GM19035 (cell line): ENCODE measurements at regions not wholly inside any gene's neighbourhood (a gene's known extent, or its start where the extent isn't known, plus 50 kb on each side); places are given as distances from the start of the nearest gene placed in this dataset.

Source experiments
- ATAC-seq: cut with Tn5 transposase; IDR thresholded peaks from one replicate; pipeline ENCODE4 v1.9.1; 2021; ENCODE audit not compliant: unreplicated experiment

- ATAC-seq, result no peak
These were observed 324.6 kb upstream of the DIO3 start for GRCh38 chr14:101236496-101237251.

DNA sequence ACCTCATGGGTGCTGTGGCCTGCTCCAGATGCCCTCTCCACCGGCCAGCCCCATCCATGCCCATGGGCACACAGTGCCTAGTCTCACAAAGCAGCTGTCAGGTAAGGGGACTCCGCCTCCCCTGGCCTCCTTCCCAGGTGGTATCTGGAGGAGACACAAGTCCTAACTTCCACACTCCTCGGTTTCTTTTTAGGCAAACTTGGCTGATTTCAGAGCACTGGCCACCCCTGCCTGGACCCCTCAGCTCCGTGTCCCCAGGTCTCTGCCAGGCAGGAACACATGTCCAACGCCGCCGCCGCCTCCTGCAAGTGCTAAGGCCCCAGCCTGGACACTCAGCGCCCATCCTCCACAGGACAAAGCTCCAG is 324.1 kb upstream of the DIO3 start:
- no peak for ATAC-seq

GRCh38 chr14:101239065-101239464 is 322.2 kb upstream of the DIO3 start:
- ATAC-seq, result no peak

DNA sequence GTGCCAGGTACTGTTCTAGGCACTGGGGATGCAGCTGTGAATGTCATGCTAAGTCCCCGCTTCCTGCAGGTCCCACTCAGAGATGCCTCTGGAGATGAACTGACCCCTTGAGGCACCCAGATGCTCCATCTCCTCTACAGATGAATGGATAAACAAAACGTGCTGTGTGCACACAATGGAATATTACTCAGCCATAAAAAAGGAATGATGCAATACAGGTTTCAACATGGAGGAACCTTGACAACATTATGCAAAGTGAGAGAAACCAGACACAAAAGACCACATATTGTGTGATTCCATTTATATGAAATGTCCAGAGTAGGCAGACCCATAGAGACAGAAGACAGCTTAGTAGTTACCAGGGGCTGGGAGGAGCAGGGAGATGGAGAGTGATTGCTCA is 320.1 kb upstream of the DIO3 start:
- ATAC-seq, result no peak

- no peak for ATAC-seq
These were observed 319.5 kb upstream of the DIO3 start for GRCh38 chr14:101241807-101242278.

DNA sequence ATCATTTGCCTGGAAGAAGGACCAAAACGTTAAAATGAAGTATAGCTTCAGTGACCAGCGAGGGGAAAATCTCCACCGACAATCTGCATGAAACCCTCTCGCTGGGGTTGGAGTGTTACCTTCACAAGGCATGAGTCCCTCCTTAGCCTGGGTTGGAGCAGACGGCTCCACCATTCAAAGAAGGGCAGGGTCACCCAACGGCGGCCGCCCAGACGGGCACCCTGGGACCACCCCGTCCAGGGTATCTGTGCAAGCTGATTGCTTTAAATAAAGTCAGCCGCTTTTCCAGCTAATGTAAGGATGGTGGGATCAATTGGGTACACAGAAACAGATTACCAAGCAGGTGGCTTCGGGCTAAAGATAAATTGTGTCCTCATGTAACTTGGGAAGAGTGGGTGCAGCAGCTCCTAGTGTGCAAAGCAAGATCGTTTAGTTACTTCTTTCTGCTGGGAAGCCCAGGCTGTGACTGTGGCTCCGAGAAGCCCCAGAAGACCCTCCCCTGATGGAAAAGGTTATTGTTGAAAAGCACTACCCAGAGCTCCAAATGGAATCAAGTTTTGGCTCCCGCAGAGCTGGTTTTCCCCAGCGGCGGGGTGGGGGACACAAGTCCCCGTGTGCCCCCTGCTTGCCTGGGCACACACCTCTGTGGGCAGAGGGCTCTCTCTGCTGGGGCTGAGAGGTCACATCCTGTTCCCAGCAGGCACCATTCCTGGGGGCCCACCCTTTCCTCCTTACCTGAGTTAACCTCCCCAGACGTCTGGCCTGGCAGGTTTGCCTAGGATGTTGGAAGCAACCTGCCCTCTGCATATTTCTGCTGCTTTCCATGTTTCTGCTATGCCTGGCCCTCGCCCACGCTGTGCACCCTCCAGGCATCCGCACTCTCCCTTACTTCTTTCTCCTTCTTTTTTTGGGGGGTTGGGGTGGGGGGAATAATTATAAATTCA is 318.6 kb upstream of the DIO3 start:
- no peak for ATAC-seq

DNA sequence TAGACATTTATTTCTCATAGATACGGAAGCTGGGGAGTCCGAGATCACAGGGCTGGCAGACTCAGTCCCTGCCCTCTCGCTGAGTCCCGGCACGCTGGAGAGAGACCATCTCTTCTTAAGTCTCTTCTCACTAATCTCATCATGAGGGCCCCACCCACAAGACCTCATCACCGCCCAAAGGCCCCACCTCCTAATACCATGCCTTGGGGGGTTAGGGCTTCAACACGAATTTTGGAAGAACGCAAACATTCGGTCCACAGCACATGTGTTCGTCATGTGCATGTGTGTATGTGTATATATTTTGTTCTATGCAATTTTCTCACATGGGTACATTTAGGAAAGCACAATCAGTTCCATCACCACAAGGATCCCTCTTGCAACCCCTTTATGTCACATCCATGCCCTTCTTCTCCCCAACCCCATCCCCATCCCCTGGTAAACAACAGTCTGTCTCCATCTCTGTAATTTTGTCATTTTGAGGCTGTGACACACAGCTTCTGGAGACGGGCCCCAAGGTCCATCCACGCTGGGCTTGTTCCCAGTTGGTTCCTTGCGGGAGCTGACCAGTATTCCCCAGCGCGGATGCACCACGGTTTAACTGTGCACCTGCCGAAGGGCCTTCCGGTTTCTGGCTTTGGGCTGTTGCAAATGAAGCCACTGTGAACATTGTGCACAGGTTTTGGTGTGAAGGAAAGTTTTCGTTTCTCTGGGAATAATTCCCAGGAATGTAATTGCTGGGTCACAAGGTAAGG is 317.5 kb upstream of the DIO3 start:
- no peak for ATAC-seq

DNA sequence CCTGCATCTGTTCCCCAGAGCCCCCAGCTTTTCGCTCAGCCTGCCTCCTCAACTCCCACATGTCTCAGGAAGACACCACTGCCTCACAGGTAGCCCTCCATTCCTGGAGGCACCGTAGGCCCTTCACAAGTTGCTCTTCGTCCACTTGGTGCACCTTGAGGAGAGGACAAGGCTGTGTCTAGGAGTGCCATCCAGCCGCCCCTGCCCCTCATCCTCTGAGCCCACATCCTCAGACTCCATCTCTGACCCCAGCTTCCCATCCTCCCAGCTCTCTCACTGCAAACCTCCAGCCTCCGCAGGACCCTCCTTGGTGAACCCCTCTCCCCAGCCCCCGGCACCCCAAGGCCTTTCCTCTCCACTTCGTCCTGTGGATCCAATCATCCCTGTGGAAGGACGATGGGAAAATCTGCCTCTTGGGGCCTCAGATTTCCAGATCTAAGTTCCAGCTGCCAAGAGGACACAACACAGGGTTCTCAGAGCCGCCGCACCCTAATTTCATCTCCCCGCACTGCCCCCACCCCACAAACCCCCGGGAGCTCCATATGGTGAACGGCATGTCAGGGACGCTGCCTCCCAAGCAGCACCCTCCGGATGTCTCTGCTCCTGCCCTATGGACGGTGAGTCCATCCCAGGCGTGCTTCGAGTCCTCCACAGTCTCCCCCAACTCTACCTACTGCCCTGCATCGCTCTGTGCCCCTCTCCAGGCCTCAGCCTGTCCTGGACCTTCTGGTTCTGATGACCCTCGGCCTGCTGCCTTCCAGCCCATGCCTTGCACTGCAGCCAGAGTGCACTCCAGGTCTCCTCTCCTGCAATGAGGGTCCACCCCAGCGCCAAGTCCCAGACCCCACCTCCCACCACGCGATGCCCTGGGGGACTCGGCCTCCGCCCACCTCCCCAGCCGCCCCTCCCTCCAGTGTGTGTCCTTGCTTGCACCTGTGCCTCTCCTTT is 314.1 kb upstream of the DIO3 start:
- ATAC-seq, result no peak

- ATAC-seq, result no peak
These were observed 313.2 kb upstream of the DIO3 start for GRCh38 chr14:101247842-101248725.

- ATAC-seq, result no peak
These were observed 312.2 kb upstream of the DIO3 start for GRCh38 chr14:101248840-101249675.

DNA sequence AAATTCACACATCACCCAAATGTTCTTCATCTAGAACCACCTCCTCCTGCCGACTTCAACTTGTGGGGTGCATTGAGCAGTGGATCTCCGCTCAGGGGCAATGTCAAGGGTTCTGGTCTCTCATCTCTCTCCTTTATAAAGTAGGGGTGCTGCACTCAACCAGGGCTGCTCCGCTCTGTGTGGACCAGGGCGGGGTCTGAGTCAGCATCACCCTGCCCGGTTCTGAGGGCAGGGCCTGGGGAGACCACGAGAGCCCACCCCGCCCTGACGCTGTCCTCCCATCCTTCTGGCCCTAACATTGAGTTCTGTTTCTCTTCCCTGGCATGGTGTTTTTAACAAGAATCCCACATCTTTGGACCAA is 311.6 kb upstream of the DIO3 start:
- ATAC-seq, result no peak

GRCh38 chr14:101250336-101250947 is 310.9 kb upstream of the DIO3 start:
- ATAC-seq, result no peak

DNA sequence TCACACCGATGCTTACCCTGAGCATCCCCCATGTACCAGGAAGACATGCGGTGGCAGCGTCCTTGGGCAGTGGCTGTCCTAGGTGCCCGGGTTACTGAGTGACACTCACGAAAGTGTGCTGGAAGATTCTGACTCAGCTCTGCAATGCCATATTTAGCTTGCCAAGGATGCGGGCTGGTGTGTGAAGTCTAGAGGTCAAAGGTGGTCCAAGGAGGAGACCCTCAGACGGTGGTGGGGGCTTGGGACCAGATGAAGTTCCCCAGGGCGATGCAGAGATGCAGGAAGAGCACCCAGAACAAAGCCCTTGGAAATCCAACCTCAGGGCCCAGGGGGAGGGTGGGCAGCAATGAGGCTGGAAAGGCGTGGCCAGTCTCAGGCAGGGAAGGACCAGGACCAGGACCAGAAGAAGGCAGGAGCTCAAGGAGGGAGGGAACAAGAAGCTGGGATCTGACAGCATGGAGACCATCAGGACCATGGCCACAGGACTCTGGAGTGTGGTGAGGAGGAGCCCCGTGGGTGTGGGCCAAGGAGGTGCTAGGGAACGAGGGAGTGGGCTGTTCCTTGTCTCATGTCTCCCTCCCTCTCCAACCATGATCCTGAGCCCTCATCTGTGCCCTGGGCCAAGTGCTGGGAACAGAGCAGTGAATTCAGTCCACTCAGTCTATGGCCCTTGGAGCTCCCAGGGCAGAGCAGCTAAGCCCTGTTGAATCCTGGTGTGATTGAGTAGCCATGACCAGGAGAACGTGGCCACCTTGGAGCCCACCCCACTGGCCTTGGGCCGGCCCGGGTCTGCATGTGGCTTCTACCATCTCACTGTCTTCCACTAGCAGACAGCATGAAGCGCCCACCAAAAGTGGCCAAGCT is 310.1 kb upstream of the DIO3 start:
- ATAC-seq, result no peak

DNA sequence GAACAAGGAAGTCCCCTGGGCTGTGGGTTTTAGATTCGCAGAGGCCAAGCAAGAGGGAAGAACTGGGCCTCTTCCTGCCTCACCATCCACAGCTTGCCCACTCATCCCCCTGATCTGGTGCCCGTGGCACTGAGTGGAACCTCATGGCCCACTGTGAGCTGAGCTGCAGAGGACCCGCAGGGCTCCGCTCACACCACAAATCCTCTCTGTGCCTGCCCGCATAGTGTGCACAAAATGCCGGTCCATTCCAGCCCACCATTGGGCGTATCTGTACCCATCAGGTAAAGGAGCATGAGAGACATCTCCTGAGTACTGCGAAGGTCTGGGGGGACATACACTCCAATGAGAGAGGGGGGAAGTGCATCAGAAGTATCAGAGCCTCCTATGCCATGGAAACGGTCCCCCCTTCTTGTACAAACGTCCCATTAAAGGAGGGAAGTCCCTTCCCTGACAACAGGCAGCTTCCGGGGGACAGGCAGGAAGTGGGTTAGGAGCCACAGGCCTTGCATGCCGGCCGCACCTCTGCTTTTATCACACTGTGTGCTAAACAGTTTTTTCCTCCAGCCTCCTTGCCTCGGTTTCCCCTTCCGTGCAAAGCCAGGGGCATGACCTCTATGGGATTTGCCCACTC is 309.4 kb upstream of the DIO3 start:
- ATAC-seq, result no peak

DNA sequence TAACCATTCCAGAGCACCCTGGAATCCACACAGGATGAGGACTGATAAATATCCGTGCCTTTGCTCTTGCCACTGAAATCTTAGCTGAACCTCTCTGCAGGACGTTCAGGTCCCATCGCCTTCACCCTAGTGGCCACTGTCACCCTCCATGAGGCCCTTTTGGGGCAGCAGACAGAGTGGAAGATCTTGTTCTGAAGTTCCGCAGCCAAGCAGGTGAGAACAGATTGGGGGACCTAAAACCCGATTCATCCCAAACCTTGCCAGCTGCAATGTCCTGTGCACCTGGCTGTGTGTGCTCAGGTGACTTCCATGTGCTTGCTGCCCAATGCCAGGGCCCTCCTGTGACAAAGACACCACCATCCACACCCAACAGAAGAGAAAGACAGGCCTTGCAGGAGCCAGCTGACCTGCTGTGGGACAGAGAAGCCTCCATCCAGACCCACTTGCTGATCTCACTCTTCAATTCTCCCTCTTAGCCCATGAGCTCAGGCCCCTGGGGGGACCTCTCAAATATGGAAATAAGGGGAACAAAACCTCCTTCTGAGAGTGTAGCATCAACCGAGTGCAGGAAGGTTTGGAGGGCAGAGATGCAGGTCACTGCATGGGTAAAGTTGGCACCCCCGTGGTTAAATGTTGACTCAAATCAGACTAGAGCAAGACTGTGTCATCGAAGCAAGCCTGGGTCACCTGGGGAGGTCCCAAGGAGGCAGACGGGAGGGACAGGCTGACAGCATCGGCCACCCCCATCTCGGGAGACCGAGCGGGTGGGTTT is 308.7 kb upstream of the DIO3 start:
- no peak for ATAC-seq

- ATAC-seq, result no peak
These were observed 307.3 kb upstream of the DIO3 start for GRCh38 chr14:101253948-101254347.
